ENCODE measurements at regions not wholly inside any gene's neighbourhood (a gene's known extent, or its start where the extent isn't known, plus 50 kb on each side); places are given as distances from the start of the nearest gene placed in this dataset.

GRCh38 chr16:86320237-86320595 is 190.1 kb upstream of the FOXF1 start:
- no peak overlapping the region for H3K4me3 ChIP-seq (ENCODE audit: low read depth, low read length)
- DNase-seq (ENCODE audit: low read depth) = no peak
- no peak for TF ChIP-seq CTCF (IDR thresholded peaks at IDR 0.05; ENCODE audit: insufficient read depth, low read length)

GRCh38 chr16:86321491-86321890 is 188.8 kb upstream of the FOXF1 start:
- no peak for TF ChIP-seq CTCF (IDR thresholded peaks at IDR 0.05; ENCODE audit: insufficient read depth, low read length)
- no peak for DNase-seq (ENCODE audit: low read depth)
- H3K4me3 ChIP-seq (ENCODE audit: low read depth, low read length) = no peak overlapping the region

- no peak for TF ChIP-seq CTCF (IDR thresholded peaks at IDR 0.05; ENCODE audit: insufficient read depth, low read length)
- no peak for DNase-seq (ENCODE audit: low read depth)
- H3K4me3 ChIP-seq (ENCODE audit: low read depth, low read length) = no peak overlapping the region
Measured at GRCh38 chr16:86322283-86322682, 188.0 kb upstream of the FOXF1 start.

GRCh38 chr16:86322806-86323205 is 187.5 kb upstream of the FOXF1 start:
- TF ChIP-seq CTCF (IDR thresholded peaks at IDR 0.05; ENCODE audit: insufficient read depth, low read length) = no peak
- DNase-seq (ENCODE audit: low read depth) = no peak

GRCh38 chr16:86324320-86324719 is 186.0 kb upstream of the FOXF1 start:
- no peak for DNase-seq (ENCODE audit: low read depth)
- H3K4me3 ChIP-seq (ENCODE audit: low read depth, low read length) = no peak overlapping the region
- no peak for TF ChIP-seq CTCF (IDR thresholded peaks at IDR 0.05; ENCODE audit: insufficient read depth, low read length)

More at GRCh38 chr16:86322806-86323205, 187.5 kb upstream of the FOXF1 start:
- no peak overlapping the region for H3K4me3 ChIP-seq (ENCODE audit: low read depth, low read length)

GRCh38 chr16:86325360-86325759 is 185.0 kb upstream of the FOXF1 start:
- TF ChIP-seq CTCF (IDR thresholded peaks at IDR 0.05; ENCODE audit: insufficient read depth, low read length) = no peak
- no peak overlapping the region for H3K4me3 ChIP-seq (ENCODE audit: low read depth, low read length)
- DNase-seq (ENCODE audit: low read depth) = no peak

- no peak overlapping the region for H3K4me3 ChIP-seq (ENCODE audit: low read depth, low read length)
- TF ChIP-seq CTCF (IDR thresholded peaks at IDR 0.05; ENCODE audit: insufficient read depth, low read length) = no peak
- DNase-seq (ENCODE audit: low read depth) = no peak
Measured at GRCh38 chr16:86325895-86326294, 184.4 kb upstream of the FOXF1 start.

All from fibroblast of the aortic adventitia (primary cell).